Lower lobe of right lung (tissue), 2 donors: ENCODE measurements at regions not wholly inside any gene's neighbourhood (a gene's known extent, or its start where the extent isn't known, plus 50 kb on each side); places are given as distances from the start of the nearest gene placed in this dataset.
A peak's percentile ranks its signal among the peaks of the same experiment; 100 is the strongest.

Experiments used
- ATAC-seq, 2 donors: fragments of 200-7000 bp; cut with Tn5 transposase; one replicate each; pipeline ENCODE4 v1.9.1; 2020 to 2022; ENCODE audit warnings: mild to moderate bottlenecking in 2 of 2, moderate library complexity in 2 of 2
- DNase-seq: peaks from one replicate; pipeline ENCODE4 v3.0.0-alpha.2; 2020
- H3K27ac ChIP-seq: fragments of 200-600 bp; one replicate; pipeline ENCODE4 v1.8.0; 2022
- H3K27me3 ChIP-seq: fragments of 200-600 bp; one replicate; pipeline ENCODE4 v1.8.0; 2022; ENCODE audit warnings: low read depth
- H3K36me3 ChIP-seq: fragments of 200-600 bp; one replicate; pipeline ENCODE4 v1.8.0; 2022; ENCODE audit warnings: mild to moderate bottlenecking
- H3K4me1 ChIP-seq: fragments of 200-600 bp; one replicate; pipeline ENCODE4 v1.8.0; 2022
- H3K4me3 ChIP-seq: fragments of 200-600 bp; one replicate; pipeline ENCODE4 v1.8.0; 2022; ENCODE audit warnings: mild to moderate bottlenecking
- H3K9me3 ChIP-seq: fragments of 200-600 bp; one replicate; pipeline ENCODE4 v1.8.0; 2022
- CTCF ChIP-seq: fragments of 200-600 bp; IDR thresholded peaks from one replicate; pipeline ENCODE4 v1.8.0; 2022; ENCODE audit warnings: antibody characterized with exemption, mild to moderate bottlenecking
- intact Hi-C: fragments of 100-400 bp; cut with DNase I; formaldehyde crosslinking; loops from one replicate; pipeline ENCODE4 v1.11.0; 2022
- donor health status: DM: no; HTN: yes; CAD: no; lungs with severe emphysema.

GRCh38 chr4:145299380-145300076 is 119.1 kb upstream of the OTUD4 start:
- Histone ChIP-seq H3K4me3 (no peak overlapping the region), H3K27me3 (no peaks in the 10 kb centered on the region), H3K4me1 (no peaks in the 10 kb centered on the region), H3K9me3 (no peaks in the 10 kb centered on the region), H3K36me3 (no peaks in the 10 kb centered on the region), H3K27ac (no peak overlapping the region)
- ATAC-seq, result no peak
- no peak for DNase-seq
- intact Hi-C loops, result no loop called here
- TF ChIP-seq CTCF, result no peak

GRCh38 chr4:145298885-145299284 is 118.5 kb upstream of the OTUD4 start:
- DNase-seq (no peak), ATAC-seq (peak in 1 of 2 donors; percentile 35)
- Histone ChIP-seq H3K4me1 (no peaks in the 10 kb centered on the region), H3K9me3 (no peaks in the 10 kb centered on the region), H3K27ac (no peak overlapping the region), H3K27me3 (no peaks in the 10 kb centered on the region), H3K36me3 (no peaks in the 10 kb centered on the region), H3K4me3 (no peak overlapping the region)
- no peak for TF ChIP-seq CTCF
- intact Hi-C loops, result no loop called here

- Histone ChIP-seq H3K4me3 (no peak overlapping the region), H3K36me3 (no peaks in the 10 kb centered on the region), H3K27ac (no peak overlapping the region), H3K9me3 (no peaks in the 10 kb centered on the region), H3K27me3 (no peaks in the 10 kb centered on the region), H3K4me1 (no peaks in the 10 kb centered on the region)
- DNase-seq (no peak), ATAC-seq (no peak)
- no peak for TF ChIP-seq CTCF
- intact Hi-C loops, result no loop called here
Observed at GRCh38 chr4:145297556-145297955, 117.2 kb upstream of the OTUD4 start.

GRCh38 chr4:145295547-145295946 is 115.2 kb upstream of the OTUD4 start:
- Histone ChIP-seq H3K4me1 (no peaks in the 10 kb centered on the region), H3K27me3 (no peaks in the 10 kb centered on the region), H3K36me3 (no peaks in the 10 kb centered on the region), H3K9me3 (no peaks in the 10 kb centered on the region), H3K4me3 (no peak overlapping the region), H3K27ac (no peak overlapping the region)
- TF ChIP-seq CTCF, result no peak
- intact Hi-C loops, result no loop called here
- ATAC-seq, result no peak
- no peak for DNase-seq

GRCh38 chr4:145295122-145295521 is 114.7 kb upstream of the OTUD4 start:
- TF ChIP-seq CTCF, result no peak
- H3K4me1 ChIP-seq, result no peaks in the 10 kb centered on the region
- H3K4me3 ChIP-seq, result no peak overlapping the region
- H3K27ac ChIP-seq, result no peak overlapping the region
- H3K27me3 ChIP-seq, result no peaks in the 10 kb centered on the region
- intact Hi-C loops, result no loop called here
- no peak for ATAC-seq
- no peaks in the 10 kb centered on the region for H3K36me3 ChIP-seq
- no peaks in the 10 kb centered on the region for H3K9me3 ChIP-seq
- DNase-seq, result no peak
